Jurkat, Clone E6-1 (cell line): ENCODE measurements at regions not wholly inside any gene's neighbourhood (a gene's known extent, or its start where the extent isn't known, plus 50 kb on each side); places are given as distances from the start of the nearest gene placed in this dataset.

ENCODE experiments used
- DNase-seq: peaks from one replicate; pipeline ENCODE4 v3.0.0-alpha.2; 2011; ENCODE audit warnings: low read depth, low spot score
- H3K4me3 ChIP-seq: 2 replicates; pipeline ENCODE4 v1.5.1; 2011; ENCODE audit warnings: mild to moderate bottlenecking, low read length, control low read depth, moderate library complexity

DNA sequence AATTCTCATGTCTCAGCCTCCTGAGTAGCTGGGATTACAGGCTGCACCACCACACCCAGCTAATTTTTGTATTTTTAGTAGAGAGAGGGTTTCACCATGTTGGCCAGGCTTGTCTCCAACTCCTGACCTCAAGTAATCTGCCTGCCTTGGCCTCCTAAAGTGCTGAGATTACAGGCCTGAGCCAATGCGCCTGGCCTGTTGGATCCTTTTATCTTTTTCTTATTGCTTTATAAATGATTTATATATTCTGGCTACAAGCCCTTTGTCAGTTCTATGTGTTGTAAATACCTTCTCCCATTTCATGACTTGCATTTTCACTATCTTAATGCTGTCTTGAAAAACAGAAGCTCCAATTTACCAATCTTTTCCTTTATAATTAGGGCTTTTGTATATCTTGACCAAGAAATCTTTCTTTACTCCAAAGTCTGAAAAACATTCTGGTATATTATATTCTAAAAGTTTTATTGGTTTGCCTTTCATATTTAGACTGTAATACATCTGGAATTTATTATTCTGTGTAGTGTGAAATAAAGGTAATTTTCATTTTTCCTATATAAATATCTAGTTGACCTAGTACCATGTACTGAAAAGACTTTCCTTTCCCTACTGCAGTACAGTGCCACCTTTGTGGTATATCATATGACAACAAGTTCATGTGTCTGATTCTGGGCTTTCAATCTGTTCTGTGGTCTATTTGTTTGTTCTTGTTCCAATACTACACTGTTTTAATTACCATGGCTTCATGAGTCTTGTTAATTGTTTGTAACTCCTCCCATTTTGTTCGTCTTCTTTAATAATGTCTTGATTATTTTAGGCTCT, 52.9 kb upstream of the RNU6-1 start:
- no peak overlapping the region for H3K4me3 ChIP-seq
- DNase-seq, result no peak

DNA sequence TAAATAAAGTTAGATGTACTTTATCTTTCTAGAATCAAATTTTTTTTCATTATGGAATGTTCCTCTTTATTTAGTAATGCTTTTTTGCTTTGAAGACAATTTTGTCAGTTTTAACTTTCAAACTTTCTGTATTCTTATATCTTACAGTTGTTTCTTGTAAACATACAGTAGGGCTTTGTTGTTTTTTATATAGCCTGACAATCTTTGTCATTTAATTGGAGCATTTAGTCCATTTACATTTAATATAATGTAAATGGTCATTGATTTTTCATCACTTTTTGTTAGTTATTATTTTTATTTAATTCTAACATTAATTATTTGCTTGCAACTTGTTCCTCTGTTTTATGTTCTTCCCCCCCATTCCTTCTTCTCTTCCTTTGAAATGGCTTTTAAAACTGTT, 55.4 kb upstream of the RNU6-1 start:
- no peak overlapping the region for H3K4me3 ChIP-seq
- DNase-seq, result no peak

DNA sequence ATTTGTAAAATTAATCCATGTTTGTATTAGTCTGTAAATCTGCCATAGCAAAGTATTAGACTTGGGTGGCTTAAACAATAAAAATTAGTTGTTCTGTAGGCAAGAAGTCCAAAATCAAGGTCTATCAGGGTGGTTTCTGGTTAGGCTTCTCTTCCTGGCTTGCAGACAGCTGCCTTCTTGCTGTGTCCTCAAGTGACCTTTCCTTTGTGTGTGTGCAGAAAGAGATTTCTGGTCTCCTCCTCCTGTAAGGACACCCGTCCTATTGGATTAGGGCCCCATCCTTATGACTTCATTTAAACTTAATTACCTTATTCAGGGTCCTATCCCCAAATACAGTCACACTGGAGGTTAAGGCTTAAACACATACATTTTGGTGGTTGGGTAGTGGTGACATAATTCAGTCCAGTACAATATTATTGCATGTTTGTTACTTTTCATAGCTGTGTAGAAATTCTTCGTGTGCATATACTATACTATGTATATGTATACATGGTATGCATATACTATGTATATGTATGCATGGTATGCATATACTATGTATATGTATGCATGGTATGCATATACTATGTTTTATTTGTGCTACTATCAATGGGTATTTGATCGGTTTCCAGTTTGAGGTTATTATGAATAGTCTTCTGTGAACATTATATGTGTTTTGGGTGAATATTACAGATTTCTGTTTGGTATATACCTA, 57.9 kb upstream of the RNU6-1 start:
- no peak for DNase-seq
- no peak overlapping the region for H3K4me3 ChIP-seq

DNA sequence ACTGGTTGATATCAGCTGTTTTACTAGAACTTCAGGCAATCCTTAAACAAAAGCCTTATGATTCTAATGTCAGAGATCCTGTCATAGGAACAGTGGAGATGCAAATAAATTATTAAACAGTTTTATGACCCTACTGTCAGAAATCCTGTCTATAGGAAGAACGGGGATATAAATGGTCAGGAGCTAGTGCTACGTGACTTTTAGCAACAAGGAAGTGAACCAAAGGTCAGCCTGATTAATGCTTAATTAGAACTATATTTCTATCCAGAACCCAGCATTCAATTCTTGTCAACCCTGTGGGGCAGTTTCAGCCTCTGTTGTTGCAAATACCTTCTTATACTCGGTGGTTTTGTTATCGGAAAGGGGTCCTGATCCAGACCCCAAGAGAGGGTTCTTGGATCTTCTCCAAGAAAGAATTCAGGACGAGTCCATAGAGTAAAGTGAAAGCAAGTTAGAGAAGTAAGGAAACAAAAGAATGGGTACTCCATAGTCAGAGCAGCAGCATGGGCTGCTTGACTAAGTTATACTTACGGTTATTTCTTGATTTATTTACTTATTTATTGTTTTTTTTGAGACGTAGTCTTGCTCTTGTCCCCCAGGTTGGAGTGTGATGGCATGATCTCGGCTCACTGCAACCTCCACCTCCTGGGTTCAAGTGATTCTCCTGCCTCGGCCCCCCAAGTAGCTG, 59.9 kb upstream of the RNU6-1 start:
- DNase-seq, result no peak
- H3K4me3 ChIP-seq, result no peak overlapping the region

DNA sequence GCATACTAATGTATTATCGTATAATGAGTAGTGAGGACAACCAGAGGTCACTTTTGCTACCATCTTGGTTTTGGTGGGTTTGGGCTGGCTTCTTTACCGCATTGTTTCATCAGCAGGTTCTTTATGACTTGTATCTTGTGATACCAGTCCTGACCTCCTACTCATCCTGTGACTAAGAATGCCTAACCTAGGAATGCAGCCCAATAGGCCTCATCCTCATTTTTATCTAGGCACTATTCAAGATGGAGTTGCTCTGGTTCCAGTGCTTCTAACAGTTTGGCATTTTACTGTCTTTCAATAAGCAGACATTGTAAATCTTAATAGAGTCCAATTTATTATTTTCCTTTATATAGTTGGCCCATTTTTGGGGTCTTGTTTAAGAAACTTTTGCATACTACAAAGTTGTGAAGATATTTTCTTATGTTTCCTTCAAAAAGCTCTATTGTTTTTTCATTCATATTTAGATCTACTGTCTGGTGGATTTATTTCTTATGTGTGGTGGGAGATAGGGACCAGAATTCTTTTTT, 60.8 kb upstream of the RNU6-1 start:
- no peak overlapping the region for H3K4me3 ChIP-seq
- no peak for DNase-seq

GRCh38 chr15:67901922-67902321, 62.1 kb upstream of the RNU6-1 start:
- no peak for DNase-seq
- no peak overlapping the region for H3K4me3 ChIP-seq

GRCh38 chr15:67902579-67903009, 62.7 kb upstream of the RNU6-1 start:
- no peak overlapping the region for H3K4me3 ChIP-seq
- DNase-seq, result no peak

DNA sequence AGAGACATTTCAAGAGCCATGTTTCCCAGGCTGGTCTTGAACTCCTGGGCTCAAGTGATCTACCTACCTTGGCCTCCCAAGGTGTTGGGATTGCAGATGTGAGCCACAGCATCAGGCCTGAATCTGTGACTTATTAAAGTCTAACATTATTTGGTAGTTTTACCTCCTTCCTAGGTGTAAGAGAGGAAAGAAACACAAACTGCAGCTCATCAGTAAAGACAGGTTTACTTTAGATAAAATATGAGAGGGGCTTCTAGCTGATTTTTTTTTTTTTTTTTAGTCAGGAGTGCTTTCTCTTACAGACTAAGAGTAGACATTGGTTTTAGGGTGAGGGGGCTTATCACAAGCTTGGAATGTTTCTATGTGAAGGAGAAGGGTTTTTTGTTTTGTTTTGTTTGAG, 63.9 kb upstream of the RNU6-1 start:
- DNase-seq, result no peak
- no peak overlapping the region for H3K4me3 ChIP-seq

DNA sequence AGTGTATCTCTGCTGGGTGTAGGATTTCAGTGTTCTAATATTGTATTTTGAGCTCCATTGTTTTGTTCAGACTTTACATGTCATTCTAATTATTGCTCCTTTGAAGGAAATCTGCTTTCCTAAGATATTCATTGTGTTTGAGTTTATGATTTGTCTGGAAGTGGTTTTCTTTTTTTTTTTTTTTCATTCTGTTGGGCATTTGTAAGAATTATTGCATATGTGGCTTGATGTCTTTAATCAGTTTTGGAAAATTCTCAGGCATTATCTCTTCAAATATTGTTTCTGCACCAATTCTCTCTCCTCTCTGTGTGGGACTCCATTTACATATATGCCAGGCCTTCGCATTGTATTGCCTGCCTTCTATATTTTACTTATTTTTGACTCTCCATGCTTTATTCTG, 65.8 kb upstream of the RNU6-1 start:
- DNase-seq, result no peak
- H3K4me3 ChIP-seq, result no peak overlapping the region

- H3K4me3 ChIP-seq, result no peak overlapping the region
- no peak for DNase-seq
Measured at GRCh38 chr15:67906382-67906781, 66.5 kb upstream of the RNU6-1 start.

GRCh38 chr15:67907184-67907723, 67.4 kb upstream of the RNU6-1 start:
- DNase-seq, result no peak

DNA sequence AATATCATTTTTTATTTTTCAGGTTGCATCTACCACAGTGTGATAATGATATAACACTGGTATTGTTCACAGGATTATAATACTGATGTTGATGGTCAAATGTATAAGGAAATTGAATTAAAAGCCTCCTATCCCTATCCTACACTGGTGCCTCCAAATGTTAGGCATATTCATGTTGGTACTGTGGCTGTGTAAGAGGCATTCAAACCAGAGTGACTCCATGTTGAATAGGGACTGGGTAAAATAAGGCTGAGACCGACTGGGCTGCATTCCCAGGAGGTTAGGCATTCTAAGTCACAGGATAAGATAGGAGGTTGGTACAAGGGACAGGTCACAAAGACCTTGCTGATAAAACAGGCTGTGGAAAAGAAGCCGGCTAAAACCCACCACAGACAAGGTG, 68.9 kb upstream of the RNU6-1 start:
- H3K4me3 ChIP-seq, result no peak overlapping the region
- no peak for DNase-seq

More at GRCh38 chr15:67907184-67907723, 67.4 kb upstream of the RNU6-1 start:
- no peak overlapping the region for H3K4me3 ChIP-seq

- no peak overlapping the region for H3K4me3 ChIP-seq
Measured at GRCh38 chr15:67911727-67912126, 71.9 kb upstream of the RNU6-1 start.

DNA sequence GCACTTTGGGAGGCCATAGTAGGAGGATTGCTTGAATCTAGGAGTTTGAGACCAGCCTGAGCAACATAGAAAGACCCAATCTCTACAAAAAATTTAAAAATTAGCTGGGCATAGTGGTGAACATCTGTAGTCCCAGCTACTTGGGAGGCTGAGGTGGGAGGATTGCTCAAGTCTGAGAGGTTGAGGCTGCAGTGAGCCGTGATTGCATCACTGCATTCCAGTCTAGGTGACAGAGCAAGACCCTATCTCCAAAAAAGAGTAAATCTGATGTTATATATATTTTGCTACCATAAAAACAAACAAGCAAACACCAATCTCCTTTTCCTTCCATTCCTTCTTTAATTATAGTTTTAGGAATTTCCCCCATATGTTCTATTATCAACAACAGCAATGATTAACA, 74.2 kb upstream of the RNU6-1 start:
- DNase-seq, result no peak
- no peak overlapping the region for H3K4me3 ChIP-seq

More at GRCh38 chr15:67911727-67912126, 71.9 kb upstream of the RNU6-1 start:
- no peak for DNase-seq

DNA sequence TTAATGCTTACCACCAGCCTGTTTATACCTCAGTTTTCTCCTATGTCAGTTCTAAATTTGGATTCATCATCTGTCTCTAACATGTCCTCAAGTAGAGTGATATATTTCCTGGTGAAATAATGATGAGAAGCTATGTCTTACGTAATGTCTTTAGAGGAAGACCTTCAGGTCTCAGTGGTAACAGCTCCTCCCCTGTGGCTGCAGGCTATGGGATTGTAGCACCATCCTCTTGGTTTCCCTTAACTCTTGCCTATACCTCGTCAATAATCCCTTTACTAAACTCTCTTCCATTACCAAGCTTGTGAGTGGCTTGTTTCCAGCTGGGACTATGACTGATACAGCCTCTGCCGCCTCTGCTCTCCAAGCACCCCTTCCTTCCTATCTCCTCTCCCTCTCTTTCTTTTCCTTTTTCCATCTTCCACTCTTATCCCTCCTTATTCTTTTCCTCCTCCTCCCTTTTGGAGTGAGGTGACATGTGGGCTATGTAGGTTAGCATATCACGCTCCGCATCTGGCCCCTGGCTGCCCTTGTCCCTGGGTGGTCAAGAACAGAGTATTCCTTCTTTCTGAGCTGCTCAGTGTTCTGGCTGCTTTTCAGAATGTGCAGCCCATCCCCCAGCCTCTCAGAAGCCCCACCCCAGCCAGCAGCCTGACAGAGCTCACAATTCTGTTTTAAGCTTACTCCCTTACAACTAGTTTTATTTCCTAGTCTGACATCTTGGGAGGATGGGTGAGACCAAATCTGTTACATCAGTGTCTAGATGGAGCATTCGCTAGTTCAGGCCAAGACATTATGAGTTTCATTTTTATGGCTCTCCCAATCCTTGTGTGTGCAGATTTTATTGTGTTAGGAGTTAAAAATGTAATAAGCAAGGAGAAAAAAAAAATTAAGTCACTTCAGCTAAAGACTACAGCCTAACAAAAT, 75.0 kb upstream of the RNU6-1 start:
- DNase-seq, result no peak
- H3K4me3 ChIP-seq, result no peak overlapping the region

GRCh38 chr15:67915461-67916374, 75.9 kb upstream of the RNU6-1 start:
- DNase-seq, result no peak
- H3K4me3 ChIP-seq, result no peak overlapping the region

DNA sequence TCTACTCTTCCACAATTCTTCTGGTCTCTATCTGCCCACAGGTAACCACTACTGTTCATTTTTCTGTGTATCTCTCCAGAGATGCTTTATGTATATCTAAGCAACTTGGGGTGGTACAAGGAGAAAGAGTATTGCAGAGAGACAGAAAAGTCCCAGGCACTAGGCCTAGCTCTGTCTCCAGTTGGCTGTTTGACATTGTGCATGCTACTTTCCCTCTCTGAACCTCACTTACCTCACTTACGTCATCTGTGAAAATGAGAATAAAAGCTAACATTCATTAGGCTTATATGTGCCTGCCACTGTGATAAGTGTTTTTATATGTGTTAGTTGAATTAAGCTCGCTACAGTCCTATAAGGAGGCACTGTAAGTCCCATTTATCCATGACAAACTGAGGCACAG, 76.7 kb upstream of the RNU6-1 start:
- H3K4me3 ChIP-seq, result no peak overlapping the region
- DNase-seq, result no peak

DNA sequence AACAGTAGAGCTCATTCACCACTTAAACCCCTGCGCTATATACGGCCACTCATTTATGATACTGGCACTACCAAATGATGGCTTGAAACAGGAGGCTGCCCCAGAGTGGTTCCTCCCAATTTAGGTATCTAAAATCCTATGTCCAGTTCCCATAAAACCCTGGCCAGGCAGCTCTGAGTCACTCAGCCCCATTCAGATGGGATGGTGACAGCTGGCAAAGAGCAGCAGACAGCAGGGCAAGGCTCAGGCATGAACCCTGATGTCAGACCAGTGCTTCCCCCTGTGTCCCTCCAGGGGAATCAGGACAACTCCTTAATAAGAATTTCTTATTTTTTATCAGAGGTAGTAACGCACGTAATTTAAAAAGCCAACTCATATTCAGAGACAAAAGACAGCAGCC, 77.2 kb upstream of the RNU6-1 start:
- H3K4me3 ChIP-seq, result no peak overlapping the region
- no peak for DNase-seq
